ENCODE measurements at regions not wholly inside any gene's neighbourhood (a gene's known extent, or its start where the extent isn't known, plus 50 kb on each side); places are given as distances from the start of the nearest gene placed in this dataset.
"Not testable (repeated sequence)": the region's sequence is repeated elsewhere in the genome, so short reads cannot be mapped to it uniquely, and the experiment has no call there.

DNA sequence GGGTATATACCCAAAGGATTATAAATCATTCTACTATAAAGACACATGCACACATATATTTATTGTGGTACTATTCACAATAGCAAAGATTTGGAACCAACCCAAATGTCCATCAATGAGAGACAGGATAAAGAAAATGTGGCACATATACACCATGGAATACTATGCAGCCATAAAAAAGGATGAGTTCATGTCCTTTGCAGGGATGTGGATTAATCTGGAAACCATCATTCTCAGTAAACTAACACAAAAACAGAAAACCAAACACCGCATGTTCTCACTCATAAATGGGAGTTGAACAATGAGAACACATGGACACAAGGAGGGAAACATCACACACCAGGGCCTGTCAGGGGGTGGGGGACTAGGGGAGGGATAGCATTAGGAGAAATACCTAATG lies 281.4 kb upstream of the TBX18 start:
- H4K8ac ChIP-seq (ENCODE audit: low read depth in 2 of 2, low read length in 2 of 2); H3K4me3 ChIP-seq (ENCODE audit: insufficient read depth, low read depth, low read length); H4K20me1 ChIP-seq (ENCODE audit: insufficient read depth, low read length); H4K5ac ChIP-seq (ENCODE audit: low read depth, low read length); H3K4me1 ChIP-seq (ENCODE audit: control insufficient read depth, insufficient read depth, low read length); H3K36me3 ChIP-seq (ENCODE audit: control insufficient read depth, insufficient read depth, low read length); BruUV-seq (replicated peaks); H3K18ac ChIP-seq (ENCODE audit: low read depth, low read length); H2AK9ac ChIP-seq (replicated peaks; ENCODE audit: low read depth, low read length, poor library complexity); H3K4me2 ChIP-seq (ENCODE audit: low read depth, low read length); DNase-seq; H3K56ac ChIP-seq (ENCODE audit: extremely low read depth, insufficient read depth, low read length); CTCF ChIA-PET; intact Hi-C loops (cut with micrococcal nuclease); H3K27me3 ChIP-seq (ENCODE audit: control insufficient read depth, insufficient read depth, low read length); H3K9ac ChIP-seq (ENCODE audit: low read depth, low read length); H2BK120ac ChIP-seq (ENCODE audit: low read depth, low read length); H3K23ac ChIP-seq (ENCODE audit: low read depth, low read length); H3K9me3 ChIP-seq (ENCODE audit: control insufficient read depth, insufficient read depth, low read length); ATAC-seq (ENCODE audit: low read depth); H2AFZ ChIP-seq (replicated peaks; ENCODE audit: low read length, poor library complexity); H3K79me1 ChIP-seq (ENCODE audit: low read depth in 1 of 2, low read length in 2 of 2); H3K14ac ChIP-seq (replicated peaks; ENCODE audit: low read depth, low read length); H2BK20ac ChIP-seq (ENCODE audit: low read depth, low read length); dilution Hi-C loops (cut with HindIII; ENCODE audit: low sequenced_read_pairs, unreplicated experiment); H2BK15ac ChIP-seq (ENCODE audit: low read depth, low read length); H4K91ac ChIP-seq (ENCODE audit: insufficient read depth, low read depth, low read length); POLR2A ChIA-PET (ENCODE audit: unreplicated experiment); H3K27ac ChIP-seq (ENCODE audit: insufficient read depth, low read length); H3K4ac ChIP-seq (ENCODE audit: low read depth, low read length); H2BK5ac ChIP-seq (ENCODE audit: low read depth, low read length, poor library complexity, severe bottlenecking); H3K9me1 ChIP-seq (ENCODE audit: insufficient read depth, low read length); in situ Hi-C loops (cut with MboI; ENCODE audit: low sequenced_read_pairs); H2AK5ac ChIP-seq (ENCODE audit: low read depth, low read length): not testable (repeated sequence)
- no CpG with 5 or more reads among the region's 1 CpG for WGBS, 2 experiments (ENCODE audit: extremely low coverage in 2 of 2, insufficient read length in 1 of 2)

All from IMR-90 (cell line).